Colonic mucosa (tissue), 4 donors: ENCODE measurements at regions not wholly inside any gene's neighbourhood (a gene's known extent, or its start where the extent isn't known, plus 50 kb on each side); places are given as distances from the start of the nearest gene placed in this dataset.

Experiments used
- DNase-seq: peaks from one replicate; pipeline ENCODE4 v3.0.0-alpha.2; 2020
- H3K27ac ChIP-seq: fragments of 200-600 bp; one replicate; pipeline ENCODE4 v1.8.0; 2021
- H3K27me3 ChIP-seq: fragments of 200-600 bp; one replicate; pipeline ENCODE4 v1.8.0; 2021
- H3K36me3 ChIP-seq: fragments of 200-600 bp; one replicate; pipeline ENCODE4 v1.8.0; 2021
- H3K4me1 ChIP-seq: fragments of 200-600 bp; one replicate; pipeline ENCODE4 v1.8.0; 2021; ENCODE audit warnings: mild to moderate bottlenecking
- H3K4me3 ChIP-seq: fragments of 200-600 bp; one replicate; pipeline ENCODE4 v1.8.0; 2021
- H3K9ac ChIP-seq, 2 donors: one replicate each; pipeline ENCODE4 v1.7.0; 2013; ENCODE audit warnings: control low read depth in 2 of 2, low read depth in 2 of 2, low read length in 2 of 2
- H3K9me3 ChIP-seq: fragments of 200-600 bp; one replicate; pipeline ENCODE4 v1.8.0; 2021
- CTCF ChIP-seq: fragments of 200-600 bp; IDR thresholded peaks from one replicate; pipeline ENCODE4 v1.8.0; 2022; ENCODE audit warnings: antibody characterized with exemption, mild to moderate bottlenecking
- intact Hi-C: fragments of 100-400 bp; cut with DNase I; formaldehyde crosslinking; loops from one replicate; pipeline ENCODE4 v1.14.1; 2022
- donor health status: healthy.
- donor health status: DM: no; HTN: no; CAD: no.
- donor health status: DM: no; HTN: no; CAD: no.

- no peaks in the 10 kb centered on the region for H3K36me3 ChIP-seq
- no peak overlapping the region for H3K27ac ChIP-seq
- no peaks in the 10 kb centered on the region for H3K4me1 ChIP-seq
- DNase-seq = no peak
- H3K9ac ChIP-seq = no peak overlapping the region
- no peaks in the 10 kb centered on the region for H3K27me3 ChIP-seq
- no peak for TF ChIP-seq CTCF
- H3K4me3 ChIP-seq = no peak overlapping the region
- H3K9me3 ChIP-seq = no peaks in the 10 kb centered on the region
- intact Hi-C loops = no loop called here
Measured at GRCh38 chr22:19622061-19622441, 92.3 kb upstream of the SEPTIN5 start.

GRCh38 chr22:19625331-19626041 is 88.8 kb upstream of the SEPTIN5 start:
- Histone ChIP-seq H3K27ac (no peak overlapping the region), H3K36me3 (no peaks in the 10 kb centered on the region), H3K27me3 (no peaks in the 10 kb centered on the region), H3K4me1 (no peaks in the 10 kb centered on the region), H3K4me3 (no peak overlapping the region), H3K9ac (no peak overlapping the region), H3K9me3 (no peaks in the 10 kb centered on the region)
- DNase-seq = no peak
- intact Hi-C loops = loop anchor here (5.0 kb wide), 1 partner anchor 133 kb away; no protein-coding TSS in a partner anchor
- no peak for TF ChIP-seq CTCF

- H3K9ac ChIP-seq = no peak overlapping the region
- H3K4me3 ChIP-seq = no peak overlapping the region
- TF ChIP-seq CTCF = no peak
- no peak overlapping the region for H3K27ac ChIP-seq
- H3K27me3 ChIP-seq = no peaks in the 10 kb centered on the region
- H3K4me1 ChIP-seq = no peaks in the 10 kb centered on the region
- H3K36me3 ChIP-seq = no peaks in the 10 kb centered on the region
- H3K9me3 ChIP-seq = no peaks in the 10 kb centered on the region
- no peak for DNase-seq
- intact Hi-C loops = loop anchor here (5.0 kb wide), 1 partner anchor 134 kb away; no protein-coding TSS in a partner anchor
Measured at GRCh38 chr22:19626042-19626587, 88.2 kb upstream of the SEPTIN5 start.

DNA sequence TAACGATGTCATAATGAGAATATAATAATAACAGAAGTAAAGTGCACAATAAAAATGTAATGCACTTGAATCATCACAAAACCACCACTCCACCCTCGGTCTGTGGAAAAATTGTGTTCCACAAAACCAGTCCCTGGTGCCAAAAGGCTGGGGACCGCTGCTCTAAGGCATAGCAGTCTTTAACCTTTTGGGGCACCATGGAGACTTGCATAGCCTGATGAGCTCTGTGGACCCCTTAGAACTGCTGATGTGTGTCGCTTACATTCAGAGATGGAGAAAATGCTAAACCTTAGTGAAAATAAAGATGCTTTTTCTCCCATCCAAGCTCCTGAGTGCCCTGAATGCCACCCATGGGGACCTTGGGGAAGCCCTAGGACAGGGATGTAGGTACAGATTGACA is 87.6 kb upstream of the SEPTIN5 start:
- H3K9me3 ChIP-seq = no peaks in the 10 kb centered on the region
- no peak overlapping the region for H3K9ac ChIP-seq
- TF ChIP-seq CTCF = no peak
- H3K27me3 ChIP-seq = no peaks in the 10 kb centered on the region
- H3K4me1 ChIP-seq = no peaks in the 10 kb centered on the region
- intact Hi-C loops = loop anchor here (5.0 kb wide), 1 partner anchor 134 kb away; no protein-coding TSS in a partner anchor
- no peak overlapping the region for H3K4me3 ChIP-seq
- H3K36me3 ChIP-seq = no peaks in the 10 kb centered on the region
- no peak overlapping the region for H3K27ac ChIP-seq
- DNase-seq = no peak

GRCh38 chr22:19628038-19628776 is 86.1 kb upstream of the SEPTIN5 start:
- Histone ChIP-seq H3K27ac (no peak overlapping the region), H3K9ac (no peak overlapping the region), H3K27me3 (no peaks in the 10 kb centered on the region), H3K4me3 (no peak overlapping the region), H3K9me3 (no peaks in the 10 kb centered on the region), H3K4me1 (no peaks in the 10 kb centered on the region), H3K36me3 (no peaks in the 10 kb centered on the region)
- no peak for TF ChIP-seq CTCF
- no peak for DNase-seq
- intact Hi-C loops = loop anchor here (5.0 kb wide), 1 partner anchor 136 kb away; no protein-coding TSS in a partner anchor
